Left forelimb (tissue), 1 donor: ENCODE measurements at regions not wholly inside any gene's neighbourhood (a gene's known extent, or its start where the extent isn't known, plus 50 kb on each side); places are given as distances from the start of the nearest gene placed in this dataset.
"Not testable (repeated sequence)": the region's sequence is repeated elsewhere in the genome, so short reads cannot be mapped to it uniquely, and the experiment has no call there.

Source experiments
- DNase-seq: peaks from one replicate; pipeline ENCODE4 v3.0.0-alpha.2; 2018; ENCODE audit warnings: low spot score

DNA sequence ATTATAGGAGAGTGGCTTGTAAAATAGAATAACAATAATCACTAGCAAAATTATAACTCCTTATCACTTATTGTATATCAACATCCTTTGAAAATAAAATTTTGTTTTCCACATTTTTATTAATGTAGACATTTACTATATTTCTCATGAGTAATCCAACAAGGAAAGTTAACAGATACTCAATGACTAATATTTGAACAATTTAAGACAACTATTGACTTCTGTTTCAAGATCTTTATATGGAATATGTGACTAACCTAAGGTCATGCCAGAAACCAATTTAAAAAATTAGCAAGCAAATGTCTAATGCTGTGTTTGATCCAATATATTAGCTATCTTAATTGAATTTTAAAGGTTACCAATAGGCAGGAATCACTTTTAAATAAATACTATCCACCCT lies 638.5 kb upstream of the FLRT2 start:
- DNase-seq: no peak

DNA sequence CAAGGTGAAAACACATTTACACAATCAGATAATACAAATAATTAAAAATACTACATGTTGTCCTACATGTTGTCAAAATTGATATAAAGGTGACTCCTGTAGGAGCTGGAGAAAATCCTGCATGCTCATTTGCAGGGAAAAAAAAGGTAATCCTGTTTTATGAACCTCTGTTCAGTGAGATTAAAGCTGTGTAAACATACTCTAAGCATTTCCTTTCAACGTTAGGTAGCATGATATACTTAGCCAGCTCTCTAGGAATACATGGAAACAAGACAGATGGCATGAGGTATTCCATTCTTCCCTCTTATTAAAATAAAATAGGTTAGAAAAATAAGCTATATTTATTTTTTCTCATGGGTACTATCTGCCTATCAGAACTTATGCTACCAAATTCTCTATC lies 635.7 kb upstream of the FLRT2 start:
- no peak for DNase-seq

- DNase-seq: no peak
Measured at GRCh38 chr14:84922370-84922769, 607.6 kb upstream of the FLRT2 start.

- no peak for DNase-seq
Measured at GRCh38 chr14:84926656-84927055, 603.3 kb upstream of the FLRT2 start.

DNA sequence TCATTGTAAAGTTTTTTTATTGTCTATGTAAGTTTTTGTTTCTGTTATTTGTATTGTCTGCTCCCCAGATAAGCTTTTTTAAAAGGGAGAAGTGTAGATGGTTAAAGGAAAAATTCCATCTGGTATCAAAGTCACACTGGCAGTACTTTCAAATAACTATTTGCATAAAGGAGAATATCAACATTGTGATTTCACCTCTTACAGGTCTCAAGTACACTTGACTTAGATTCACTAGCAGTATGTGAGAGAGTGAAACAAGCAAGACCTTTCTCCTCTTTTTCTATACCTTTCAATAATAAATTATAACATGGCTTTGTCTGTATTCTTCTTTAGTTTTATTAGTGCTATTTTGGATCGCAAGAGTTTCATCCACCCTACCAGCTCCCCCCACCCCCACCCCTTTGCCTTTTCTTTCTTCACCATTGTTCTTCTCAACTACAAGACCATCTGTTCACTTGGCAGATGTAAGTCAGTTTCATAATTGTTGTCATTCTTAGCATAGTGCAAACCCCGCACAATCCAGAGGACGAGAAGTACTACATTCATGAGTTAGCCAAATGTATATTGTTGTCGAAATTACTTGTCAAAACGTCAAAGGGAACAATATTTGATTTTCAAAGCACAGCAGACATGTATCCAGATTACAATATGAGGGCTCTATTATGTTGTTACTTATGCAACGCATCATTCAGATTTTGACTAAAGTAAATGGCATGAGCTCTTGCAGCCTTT lies 602.7 kb upstream of the FLRT2 start:
- no peak for DNase-seq

DNA sequence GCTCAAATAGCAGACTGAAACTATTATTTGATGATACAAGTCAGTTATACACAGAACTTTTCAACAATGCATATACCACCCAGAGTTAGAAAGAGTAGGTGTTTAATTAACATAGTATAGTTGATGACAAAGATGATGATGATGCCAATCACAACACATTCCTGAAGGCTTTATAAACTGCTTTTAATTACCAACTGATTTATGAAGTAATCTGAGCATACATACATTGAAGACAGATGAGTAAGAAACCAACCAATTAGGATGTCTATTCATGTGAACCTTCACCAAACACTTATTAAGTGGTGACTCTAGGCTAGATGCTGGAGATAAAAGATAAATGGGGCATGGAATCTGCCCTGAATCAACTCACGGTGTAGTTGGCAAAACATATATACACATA lies 600.9 kb upstream of the FLRT2 start:
- DNase-seq: no peak

- no peak for DNase-seq
Measured at GRCh38 chr14:84929834-84930233, 600.1 kb upstream of the FLRT2 start.

DNA sequence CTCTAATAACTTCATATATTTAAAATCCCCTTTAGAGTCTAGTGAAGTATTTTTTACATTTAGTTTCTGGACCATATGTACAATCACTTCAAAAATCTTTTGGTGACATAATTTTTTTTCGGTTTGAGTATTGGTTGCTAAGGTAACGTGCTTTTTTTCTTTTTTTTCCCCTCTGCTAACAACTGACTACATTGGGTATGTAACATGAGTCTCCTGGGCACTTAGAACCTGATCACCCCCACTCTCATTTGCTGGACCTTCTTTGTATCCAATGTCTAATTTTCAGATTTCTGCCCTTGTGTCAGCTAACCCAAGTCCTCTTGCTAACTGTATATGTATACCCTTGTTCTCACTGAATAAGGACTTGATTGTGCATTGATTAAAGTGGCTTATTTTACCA lies 592.9 kb upstream of the FLRT2 start:
- no peak for DNase-seq

DNA sequence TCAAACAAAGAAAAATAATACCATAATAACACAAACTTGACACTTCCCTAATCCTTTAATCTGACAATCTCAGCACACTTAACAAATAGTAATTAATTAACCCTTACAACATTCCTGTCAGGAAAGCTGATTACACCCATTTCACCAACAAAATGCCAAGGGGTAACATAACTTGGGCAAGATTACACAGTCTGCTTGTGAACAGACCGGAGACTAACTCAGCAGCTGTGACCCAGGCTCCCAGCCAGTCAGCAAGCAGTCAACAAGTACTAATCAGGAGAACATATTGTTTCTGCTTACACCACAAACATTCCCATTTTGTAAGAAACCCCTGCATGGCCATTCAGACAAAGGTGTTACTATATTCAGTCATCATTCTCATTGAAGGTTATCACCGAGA lies 592.5 kb upstream of the FLRT2 start:
- no peak for DNase-seq

DNA sequence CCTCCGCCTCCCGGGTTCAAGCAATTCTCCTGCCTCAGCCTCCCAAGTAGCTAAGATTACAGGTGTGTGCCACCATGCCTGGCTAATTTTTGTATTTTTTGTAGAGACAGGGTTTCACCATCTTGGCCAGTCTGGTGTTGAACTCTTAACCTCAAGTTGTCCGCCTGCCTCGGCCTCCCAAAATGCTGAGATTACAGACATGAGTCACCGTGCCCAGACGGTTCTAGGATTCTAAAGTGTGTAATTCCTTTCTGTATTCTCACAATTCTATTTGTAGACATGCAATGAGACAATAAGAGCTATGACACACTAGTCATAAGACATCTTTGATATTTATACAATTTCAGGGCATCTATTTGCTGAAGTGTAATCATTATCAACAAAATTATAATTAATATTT lies 585.0 kb upstream of the FLRT2 start:
- not testable (repeated sequence) for DNase-seq

DNA sequence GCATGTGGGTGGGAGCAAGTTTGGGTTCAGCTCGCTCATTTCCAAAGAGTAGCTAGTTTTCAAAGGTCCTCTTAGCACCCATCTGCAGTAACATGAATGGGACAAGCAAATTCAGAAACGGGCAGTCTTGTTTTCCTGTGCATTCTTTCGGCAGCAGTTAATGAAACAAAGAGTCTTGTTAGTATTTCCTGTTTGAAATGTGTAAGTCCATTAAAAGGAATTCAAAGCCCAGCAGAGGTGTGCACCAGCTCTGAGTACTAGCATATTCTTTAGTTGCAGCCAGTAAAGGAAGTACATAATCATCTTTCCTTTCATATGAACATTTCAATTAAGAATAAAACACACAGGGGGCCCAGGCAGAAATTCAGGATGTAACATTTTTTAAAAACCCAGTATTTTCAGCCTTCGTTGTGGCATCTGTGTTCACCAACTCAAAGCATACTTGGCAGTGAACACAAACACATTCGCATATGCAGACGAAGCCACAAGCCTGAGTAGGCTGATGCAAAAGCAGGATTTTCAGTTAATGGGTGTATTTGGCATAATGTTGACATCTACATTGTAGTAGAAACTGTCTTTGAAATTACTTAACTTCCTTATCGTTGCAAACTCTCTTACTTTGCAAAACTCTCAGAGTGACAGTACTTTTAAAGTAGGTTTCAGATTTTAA lies 570.0 kb upstream of the FLRT2 start:
- no peak for DNase-seq

- no peak for DNase-seq
Measured at GRCh38 chr14:84961637-84962036, 568.3 kb upstream of the FLRT2 start.

- no peak for DNase-seq
Measured at GRCh38 chr14:84963518-84963917, 566.4 kb upstream of the FLRT2 start.

GRCh38 chr14:84965279-84965678 lies 564.7 kb upstream of the FLRT2 start:
- DNase-seq: no peak

DNA sequence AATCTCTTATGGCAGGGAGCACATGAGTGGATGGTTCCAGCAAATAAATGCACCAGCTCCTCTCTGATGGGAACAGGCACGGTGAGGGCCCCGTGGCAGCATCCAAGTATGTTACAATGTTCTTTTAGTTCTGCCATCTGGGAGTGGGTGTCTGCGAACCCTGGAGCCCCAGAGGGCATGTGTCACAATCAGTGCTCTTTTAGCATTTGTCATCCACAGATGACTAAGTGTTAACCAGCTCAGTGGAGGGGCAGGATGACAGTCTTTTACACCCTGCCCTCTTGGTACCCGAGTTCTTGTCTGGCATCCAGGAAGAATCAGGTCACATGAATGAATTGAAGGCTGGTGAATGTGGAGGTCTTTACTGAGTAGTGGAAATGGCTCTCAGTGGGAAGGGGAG lies 560.4 kb upstream of the FLRT2 start:
- DNase-seq: no peak

DNA sequence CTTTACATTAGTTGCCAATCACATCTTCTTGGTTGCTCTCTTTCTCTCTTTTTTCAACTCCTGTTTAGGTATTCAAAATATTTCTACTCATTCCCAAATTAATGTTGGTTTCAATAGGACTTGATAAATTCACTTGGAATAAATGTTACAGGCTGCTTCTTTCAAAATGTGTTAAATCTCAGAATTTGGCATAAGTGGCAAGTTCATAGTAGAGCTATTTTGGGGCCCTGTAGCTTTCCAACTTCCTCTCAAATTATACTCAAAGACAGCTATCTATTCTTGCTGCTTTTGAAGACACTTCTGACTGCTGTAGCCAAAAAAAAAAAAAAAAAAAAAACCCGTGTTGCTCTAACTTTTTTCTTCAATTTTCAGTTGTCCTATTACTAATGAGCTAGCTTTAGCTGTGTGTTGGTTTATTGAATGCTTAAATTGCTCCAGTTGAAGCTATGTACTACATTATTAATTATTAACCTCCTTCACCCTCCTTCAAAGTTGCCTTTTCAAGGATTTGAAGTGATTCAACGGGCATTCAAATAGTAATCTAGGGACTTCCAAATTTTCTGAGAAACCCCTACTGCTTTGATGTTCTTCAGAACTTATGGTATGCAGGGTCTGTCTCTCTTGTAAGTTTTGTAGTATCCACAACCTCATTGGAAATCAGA lies 554.6 kb upstream of the FLRT2 start:
- DNase-seq: no peak

DNA sequence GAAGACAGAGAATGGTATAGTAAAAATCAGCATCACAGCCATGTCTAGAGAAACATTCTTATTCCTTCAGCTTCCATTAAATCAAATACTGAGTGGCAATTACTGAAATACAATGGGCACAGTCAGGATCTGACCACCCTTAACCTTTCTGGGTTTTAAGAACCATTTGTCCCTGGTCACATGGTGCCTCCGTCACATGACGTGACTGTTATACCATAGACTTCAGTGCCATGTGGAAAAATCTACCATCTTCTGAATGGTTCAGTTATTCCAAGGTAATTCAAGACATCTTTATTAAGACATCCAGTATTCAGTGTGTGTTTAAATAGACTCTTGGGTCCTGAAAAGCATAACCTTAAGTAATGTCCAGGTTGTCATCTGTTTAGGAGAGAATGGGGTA lies 553.1 kb upstream of the FLRT2 start:
- DNase-seq: no peak

DNA sequence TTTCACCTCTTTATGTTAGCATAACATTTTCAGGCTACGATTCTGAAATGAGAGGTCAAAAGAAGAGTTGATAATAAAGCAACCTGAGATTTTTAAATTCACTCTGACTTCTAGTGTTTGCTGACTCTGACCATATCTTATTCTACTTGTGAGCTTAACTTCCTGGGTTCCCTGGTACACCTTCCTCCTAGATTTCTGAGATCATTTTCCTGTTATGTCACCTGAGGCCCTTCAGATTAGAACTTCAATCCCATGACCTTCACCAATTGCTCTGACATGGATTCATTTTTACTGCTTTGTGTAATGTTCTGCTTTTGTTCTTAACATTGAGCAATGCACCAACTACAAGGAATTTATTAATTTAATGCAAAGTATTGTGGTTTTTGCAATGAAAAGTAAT lies 542.9 kb upstream of the FLRT2 start:
- DNase-seq: no peak

DNA sequence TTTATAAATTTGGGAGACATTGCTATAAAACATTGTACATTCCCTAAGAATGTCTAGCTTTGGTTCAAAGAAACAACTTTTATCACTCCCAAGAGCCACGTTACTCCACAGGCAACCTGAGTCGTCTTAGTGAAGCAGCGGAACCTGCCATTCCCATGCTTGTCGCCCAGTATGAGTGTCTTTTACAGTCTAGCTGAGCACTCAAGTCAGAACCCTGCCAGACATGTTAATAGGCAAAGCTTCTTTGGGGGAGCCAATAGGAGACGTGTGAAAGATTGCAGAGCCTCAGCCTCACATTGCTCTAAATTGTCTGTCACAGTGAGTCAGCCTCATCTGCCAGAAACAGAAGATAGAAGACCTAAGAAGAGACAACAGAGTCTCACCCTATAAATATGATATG lies 541.6 kb upstream of the FLRT2 start:
- no peak for DNase-seq

- no peak for DNase-seq
Measured at GRCh38 chr14:84991021-84991420, 538.9 kb upstream of the FLRT2 start.

DNA sequence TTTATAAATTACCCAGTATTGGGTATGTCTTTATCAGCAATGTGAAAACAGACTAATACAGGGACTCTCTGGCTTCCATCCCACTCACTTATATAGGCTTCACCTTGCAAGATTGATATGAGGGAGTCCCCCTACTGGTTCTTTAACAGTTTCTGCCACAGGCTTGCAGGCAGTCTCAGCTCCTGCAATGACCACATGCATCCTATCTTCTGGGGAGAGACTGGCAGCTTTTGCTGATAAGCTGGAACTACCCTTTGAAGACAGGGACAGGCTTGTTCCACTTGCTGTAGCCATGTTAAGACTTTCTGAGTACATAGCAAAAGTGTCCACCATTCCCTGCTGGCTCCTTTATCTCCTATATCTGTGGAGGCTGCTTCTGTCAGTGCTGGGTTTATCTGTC lies 531.7 kb upstream of the FLRT2 start:
- DNase-seq: no peak

GRCh38 chr14:85002846-85003245 lies 527.1 kb upstream of the FLRT2 start:
- DNase-seq: no peak

GRCh38 chr14:85003805-85004204 lies 526.1 kb upstream of the FLRT2 start:
- DNase-seq: no peak

- DNase-seq: no peak
Measured at GRCh38 chr14:85009506-85009905, 520.4 kb upstream of the FLRT2 start.
